GM23338 (cell line): ENCODE measurements at regions not wholly inside any gene's neighbourhood (a gene's known extent, or its start where the extent isn't known, plus 50 kb on each side); places are given as distances from the start of the nearest gene placed in this dataset.

Experiments used
- ATAC-seq: fragments of 200-7000 bp; cut with Tn5 transposase; 3 replicates; pipeline ENCODE4 v1.9.1; 2020
- DNase-seq: peaks from one replicate; pipeline ENCODE4 v3.0.0-alpha.2; 2015; ENCODE audit warnings: low spot score
- H2AFZ ChIP-seq: fragments of 200-600 bp; sonication (generic); 2 replicates; pipeline ENCODE4 v1.8.0; 2016; ENCODE audit warnings: antibody characterized with exemption, mild to moderate bottlenecking, moderate library complexity
- H3F3A ChIP-seq: fragments of 200-600 bp; sonication (generic); replicated peaks from 2 replicates; pipeline ENCODE4 v1.8.0; 2017; ENCODE audit warnings: antibody characterized with exemption, mixed run types, low read depth
- H3K27ac ChIP-seq: fragments of 200-600 bp; sonication (generic); 2 replicates; pipeline ENCODE4 v1.6.1; 2016; ENCODE audit warnings: low read depth
- H3K27me3 ChIP-seq: fragments of 200-600 bp; sonication (generic); 2 replicates; pipeline ENCODE4 v1.8.0; 2016; ENCODE audit warnings: mild to moderate bottlenecking, mixed run types, moderate library complexity; ENCODE audit not compliant: insufficient read depth
- H3K36me3 ChIP-seq: fragments of 200-600 bp; sonication (generic); 2 replicates; pipeline ENCODE4 v1.8.0; 2016; ENCODE audit warnings: mild to moderate bottlenecking; ENCODE audit not compliant: insufficient read depth
- H3K4me1 ChIP-seq: fragments of 200-600 bp; sonication (generic); 2 replicates; pipeline ENCODE4 v1.8.0; 2016; ENCODE audit warnings: mild to moderate bottlenecking, moderate library complexity; ENCODE audit not compliant: insufficient read depth
- H3K4me2 ChIP-seq: fragments of 200-600 bp; sonication (generic); 2 replicates; pipeline ENCODE4 v1.7.1; 2017; ENCODE audit warnings: mixed run types
- H3K4me3 ChIP-seq: fragments of 200-600 bp; sonication (generic); 2 replicates; pipeline ENCODE4 v1.6.1; 2016; ENCODE audit warnings: mixed run types
- H3K79me2 ChIP-seq: fragments of 200-600 bp; sonication (generic); replicated peaks from 2 replicates; pipeline ENCODE4 v1.8.0; 2017; ENCODE audit warnings: mild to moderate bottlenecking; ENCODE audit not compliant: insufficient read depth
- H3K9me2 ChIP-seq: fragments of 200-600 bp; sonication (generic); 2 replicates; pipeline ENCODE4 v1.8.0; 2017; ENCODE audit not compliant: insufficient read depth
- H4K20me1 ChIP-seq: fragments of 200-600 bp; sonication (generic); replicated peaks from 2 replicates; pipeline ENCODE4 v1.8.0; 2017; ENCODE audit warnings: mild to moderate bottlenecking; ENCODE audit not compliant: insufficient read depth
- H3K27ac Mint-ChIP-seq: 2 replicates; pipeline ENCODE4 v1.8.0; 2020; ENCODE audit warnings: inconsistent platforms, mild to moderate bottlenecking, moderate library complexity, mixed read lengths
- H3K27me3 Mint-ChIP-seq: 3 replicates; pipeline ENCODE4 v1.8.0; 2022; ENCODE audit warnings: low read depth, mild to moderate bottlenecking, moderate library complexity, mixed read lengths, inconsistent platforms; ENCODE audit not compliant: insufficient read depth, poor library complexity
- H3K36me3 Mint-ChIP-seq: 3 replicates; pipeline ENCODE4 v1.8.0; 2021; ENCODE audit warnings: low read depth, mild to moderate bottlenecking, inconsistent platforms, moderate library complexity, mixed read lengths
- H3K4me1 Mint-ChIP-seq: 3 replicates; pipeline ENCODE4 v1.8.0; 2020; ENCODE audit warnings: mild to moderate bottlenecking, inconsistent platforms, mixed read lengths
- H3K4me3 Mint-ChIP-seq: 3 replicates; pipeline ENCODE4 v1.8.0; 2021; ENCODE audit warnings: moderate library complexity, mild to moderate bottlenecking, inconsistent platforms, mixed read lengths
- H3K9me3 Mint-ChIP-seq: 3 replicates; pipeline ENCODE4 v1.8.0; 2020; ENCODE audit warnings: moderate library complexity, mild to moderate bottlenecking, inconsistent platforms, mixed read lengths
- CREB1 ChIP-seq: fragments of 250-450 bp; sonication (Bioruptor Pico); IDR thresholded peaks from 2 replicates; pipeline ENCODE4 v1.5.0; 2020; ENCODE audit warnings: low read depth, mild to moderate bottlenecking, moderate library complexity
- EZH2phosphoT487 ChIP-seq: fragments of 200-600 bp; sonication (generic); IDR thresholded peaks from one replicate; pipeline ENCODE4 v1.8.1; 2018; ENCODE audit warnings: antibody characterized with exemption; ENCODE audit not compliant: unreplicated experiment
- JUNB ChIP-seq: IDR thresholded peaks from one replicate; pipeline ENCODE4 v1.6.1; 2016; ENCODE audit warnings: antibody characterized with exemption; ENCODE audit not compliant: unreplicated experiment
- NANOG ChIP-seq: IDR thresholded peaks from 2 replicates; pipeline ENCODE4 v1.6.1; 2016; ENCODE audit warnings: antibody characterized with exemption, borderline replicate concordance
- POLR2AphosphoS5 ChIP-seq: IDR thresholded peaks from 2 replicates; pipeline ENCODE4 v1.6.1; 2016; ENCODE audit warnings: antibody characterized with exemption, low read depth
- STAT1 ChIP-seq: IDR thresholded peaks from one replicate; pipeline ENCODE4 v1.6.1; 2016; ENCODE audit warnings: antibody characterized with exemption; ENCODE audit not compliant: unreplicated experiment
- ZNF331 ChIP-seq: fragments of 250-450 bp; sonication (Bioruptor Pico); IDR thresholded peaks from 2 replicates; pipeline ENCODE4 v1.5.0; 2020; ENCODE audit warnings: low read depth, mild to moderate bottlenecking, moderate library complexity
- TF ChIP-seq, protein P1 (sequence below), 2 experiments: fragments of 200-600 bp in 1 of 2; sonication (generic) in 1 of 2; conservative IDR thresholded peaks; 2 replicates each; pipeline versions ENCODE4 v1.5.1 to v1.6.1; 2016 to 2017; ENCODE audit warnings: antibody characterized with exemption in 2 of 2, low read depth in 2 of 2, mild to moderate bottlenecking in 2 of 2, moderate library complexity in 1 of 2
- TF ChIP-seq, protein P2 (sequence below): IDR thresholded peaks from one replicate; pipeline ENCODE4 v1.6.1; 2018; ENCODE audit warnings: antibody characterized with exemption; ENCODE audit not compliant: unreplicated experiment
- TF ChIP-seq, protein P3 (sequence below): IDR thresholded peaks from 2 replicates; pipeline ENCODE4 v1.6.1; 2016; ENCODE audit warnings: antibody characterized with exemption
- TF ChIP-seq, protein P4 (sequence below): fragments of 250-450 bp; sonication (Bioruptor Pico); IDR thresholded peaks from 2 replicates; pipeline ENCODE4 v1.5.0; 2020; ENCODE audit warnings: mild to moderate bottlenecking, moderate library complexity

DNA sequence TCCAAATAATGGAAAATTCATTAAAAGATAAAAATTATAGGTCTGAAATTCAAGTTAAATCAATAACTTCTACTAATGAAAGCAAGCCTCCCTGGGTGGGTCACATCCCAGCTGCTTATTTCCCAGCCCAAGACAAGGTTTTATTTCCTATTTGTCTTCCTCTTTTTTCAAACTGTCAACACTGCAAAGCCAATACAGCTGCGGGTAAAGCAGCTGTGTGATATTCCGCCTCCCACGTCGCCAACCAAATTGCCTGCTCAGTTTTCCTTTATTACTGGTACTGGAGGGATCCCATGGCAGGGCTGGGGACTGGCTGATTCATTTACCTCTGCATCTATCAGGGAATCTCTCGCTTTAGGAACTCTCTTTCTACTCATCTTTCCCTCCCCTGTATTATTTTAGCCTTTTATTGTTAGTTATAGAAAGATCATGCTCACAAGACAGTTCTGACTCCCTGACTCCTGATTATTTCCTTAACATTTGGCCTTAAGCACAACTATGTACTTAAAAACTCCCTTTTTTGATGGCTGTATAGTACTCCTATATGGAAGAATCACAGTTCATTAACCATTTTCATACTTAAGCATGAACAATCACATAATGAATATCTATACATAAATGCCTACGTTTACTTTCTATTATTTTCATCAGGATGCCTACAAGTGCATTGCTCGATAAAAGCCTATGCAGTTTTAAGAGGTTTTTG lies 253.1 kb downstream of the CDCA7 start (continued):
- TF ChIP-seq, protein P1, sequence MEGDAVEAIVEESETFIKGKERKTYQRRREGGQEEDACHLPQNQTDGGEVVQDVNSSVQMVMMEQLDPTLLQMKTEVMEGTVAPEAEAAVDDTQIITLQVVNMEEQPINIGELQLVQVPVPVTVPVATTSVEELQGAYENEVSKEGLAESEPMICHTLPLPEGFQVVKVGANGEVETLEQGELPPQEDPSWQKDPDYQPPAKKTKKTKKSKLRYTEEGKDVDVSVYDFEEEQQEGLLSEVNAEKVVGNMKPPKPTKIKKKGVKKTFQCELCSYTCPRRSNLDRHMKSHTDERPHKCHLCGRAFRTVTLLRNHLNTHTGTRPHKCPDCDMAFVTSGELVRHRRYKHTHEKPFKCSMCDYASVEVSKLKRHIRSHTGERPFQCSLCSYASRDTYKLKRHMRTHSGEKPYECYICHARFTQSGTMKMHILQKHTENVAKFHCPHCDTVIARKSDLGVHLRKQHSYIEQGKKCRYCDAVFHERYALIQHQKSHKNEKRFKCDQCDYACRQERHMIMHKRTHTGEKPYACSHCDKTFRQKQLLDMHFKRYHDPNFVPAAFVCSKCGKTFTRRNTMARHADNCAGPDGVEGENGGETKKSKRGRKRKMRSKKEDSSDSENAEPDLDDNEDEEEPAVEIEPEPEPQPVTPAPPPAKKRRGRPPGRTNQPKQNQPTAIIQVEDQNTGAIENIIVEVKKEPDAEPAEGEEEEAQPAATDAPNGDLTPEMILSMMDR (conservative IDR thresholded peaks at IDR 0.05; ENCODE audit: low read depth in 2 of 2) = no peak
- TF ChIP-seq JUNB (no peak), ZNF331 (no peak), NANOG (no peak), EZH2phosphoT487 (no peak), CREB1 (no peak), STAT1 (no peak)
- TF ChIP-seq, protein P2, sequence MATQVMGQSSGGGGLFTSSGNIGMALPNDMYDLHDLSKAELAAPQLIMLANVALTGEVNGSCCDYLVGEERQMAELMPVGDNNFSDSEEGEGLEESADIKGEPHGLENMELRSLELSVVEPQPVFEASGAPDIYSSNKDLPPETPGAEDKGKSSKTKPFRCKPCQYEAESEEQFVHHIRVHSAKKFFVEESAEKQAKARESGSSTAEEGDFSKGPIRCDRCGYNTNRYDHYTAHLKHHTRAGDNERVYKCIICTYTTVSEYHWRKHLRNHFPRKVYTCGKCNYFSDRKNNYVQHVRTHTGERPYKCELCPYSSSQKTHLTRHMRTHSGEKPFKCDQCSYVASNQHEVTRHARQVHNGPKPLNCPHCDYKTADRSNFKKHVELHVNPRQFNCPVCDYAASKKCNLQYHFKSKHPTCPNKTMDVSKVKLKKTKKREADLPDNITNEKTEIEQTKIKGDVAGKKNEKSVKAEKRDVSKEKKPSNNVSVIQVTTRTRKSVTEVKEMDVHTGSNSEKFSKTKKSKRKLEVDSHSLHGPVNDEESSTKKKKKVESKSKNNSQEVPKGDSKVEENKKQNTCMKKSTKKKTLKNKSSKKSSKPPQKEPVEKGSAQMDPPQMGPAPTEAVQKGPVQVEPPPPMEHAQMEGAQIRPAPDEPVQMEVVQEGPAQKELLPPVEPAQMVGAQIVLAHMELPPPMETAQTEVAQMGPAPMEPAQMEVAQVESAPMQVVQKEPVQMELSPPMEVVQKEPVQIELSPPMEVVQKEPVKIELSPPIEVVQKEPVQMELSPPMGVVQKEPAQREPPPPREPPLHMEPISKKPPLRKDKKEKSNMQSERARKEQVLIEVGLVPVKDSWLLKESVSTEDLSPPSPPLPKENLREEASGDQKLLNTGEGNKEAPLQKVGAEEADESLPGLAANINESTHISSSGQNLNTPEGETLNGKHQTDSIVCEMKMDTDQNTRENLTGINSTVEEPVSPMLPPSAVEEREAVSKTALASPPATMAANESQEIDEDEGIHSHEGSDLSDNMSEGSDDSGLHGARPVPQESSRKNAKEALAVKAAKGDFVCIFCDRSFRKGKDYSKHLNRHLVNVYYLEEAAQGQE = no peak
- TF ChIP-seq, protein P3, sequence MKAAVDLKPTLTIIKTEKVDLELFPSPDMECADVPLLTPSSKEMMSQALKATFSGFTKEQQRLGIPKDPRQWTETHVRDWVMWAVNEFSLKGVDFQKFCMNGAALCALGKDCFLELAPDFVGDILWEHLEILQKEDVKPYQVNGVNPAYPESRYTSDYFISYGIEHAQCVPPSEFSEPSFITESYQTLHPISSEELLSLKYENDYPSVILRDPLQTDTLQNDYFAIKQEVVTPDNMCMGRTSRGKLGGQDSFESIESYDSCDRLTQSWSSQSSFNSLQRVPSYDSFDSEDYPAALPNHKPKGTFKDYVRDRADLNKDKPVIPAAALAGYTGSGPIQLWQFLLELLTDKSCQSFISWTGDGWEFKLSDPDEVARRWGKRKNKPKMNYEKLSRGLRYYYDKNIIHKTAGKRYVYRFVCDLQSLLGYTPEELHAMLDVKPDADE = no peak

DNA sequence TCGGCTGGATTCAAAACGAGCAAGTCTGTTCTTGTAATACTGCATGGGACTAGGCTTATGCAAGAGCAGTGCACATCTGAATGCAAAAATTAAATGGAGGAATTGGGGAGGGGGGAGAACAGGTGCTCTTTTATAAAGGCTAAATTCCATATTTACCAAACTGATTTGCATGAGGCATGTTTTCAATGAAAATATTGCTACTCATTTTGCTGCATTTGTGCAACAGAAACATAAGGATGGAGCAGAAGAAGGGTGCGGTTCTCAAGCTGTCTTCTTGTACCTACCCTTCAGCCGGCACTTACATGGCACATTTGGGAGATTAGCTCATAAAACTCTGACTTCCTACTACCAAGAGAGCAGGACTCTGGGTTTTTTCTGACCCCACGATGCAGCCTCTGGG lies 256.4 kb downstream of the CDCA7 start:
- no peak for ATAC-seq
- peaks cover 15% of the 10 kb centered on the region for H3K4me1 ChIP-seq
- H3K27ac Mint-ChIP-seq = no peak overlapping the region
- H3K9me2 ChIP-seq = no peaks in the 10 kb centered on the region
- DNase-seq = no peak
- H3K4me3 ChIP-seq = no peak overlapping the region
- no peaks in the 10 kb centered on the region for H3K27me3 ChIP-seq
- no peaks in the 10 kb centered on the region for H4K20me1 ChIP-seq
- no peak overlapping the region for H3K27ac ChIP-seq
- H3F3A ChIP-seq = no peaks in the 10 kb centered on the region
- no peaks in the 10 kb centered on the region for H3K36me3 Mint-ChIP-seq
- H3K9me3 Mint-ChIP-seq = no peaks in the 10 kb centered on the region
- no peaks in the 10 kb centered on the region for H3K79me2 ChIP-seq
- no peaks in the 10 kb centered on the region for H3K27me3 Mint-ChIP-seq
- H3K4me2 ChIP-seq = no peak overlapping the region
- no peaks in the 10 kb centered on the region for H3K36me3 ChIP-seq
- H2AFZ ChIP-seq = no peak overlapping the region
- H3K4me3 Mint-ChIP-seq = no peak overlapping the region
- peaks cover 20% of the 10 kb centered on the region for H3K4me1 Mint-ChIP-seq
- no peak for TF ChIP-seq EZH2phosphoT487
- no peak for TF ChIP-seq STAT1
- TF ChIP-seq, protein P3 = no peak
- no peak for TF ChIP-seq CREB1
- no peak for TF ChIP-seq POLR2AphosphoS5
- TF ChIP-seq, protein P4, sequence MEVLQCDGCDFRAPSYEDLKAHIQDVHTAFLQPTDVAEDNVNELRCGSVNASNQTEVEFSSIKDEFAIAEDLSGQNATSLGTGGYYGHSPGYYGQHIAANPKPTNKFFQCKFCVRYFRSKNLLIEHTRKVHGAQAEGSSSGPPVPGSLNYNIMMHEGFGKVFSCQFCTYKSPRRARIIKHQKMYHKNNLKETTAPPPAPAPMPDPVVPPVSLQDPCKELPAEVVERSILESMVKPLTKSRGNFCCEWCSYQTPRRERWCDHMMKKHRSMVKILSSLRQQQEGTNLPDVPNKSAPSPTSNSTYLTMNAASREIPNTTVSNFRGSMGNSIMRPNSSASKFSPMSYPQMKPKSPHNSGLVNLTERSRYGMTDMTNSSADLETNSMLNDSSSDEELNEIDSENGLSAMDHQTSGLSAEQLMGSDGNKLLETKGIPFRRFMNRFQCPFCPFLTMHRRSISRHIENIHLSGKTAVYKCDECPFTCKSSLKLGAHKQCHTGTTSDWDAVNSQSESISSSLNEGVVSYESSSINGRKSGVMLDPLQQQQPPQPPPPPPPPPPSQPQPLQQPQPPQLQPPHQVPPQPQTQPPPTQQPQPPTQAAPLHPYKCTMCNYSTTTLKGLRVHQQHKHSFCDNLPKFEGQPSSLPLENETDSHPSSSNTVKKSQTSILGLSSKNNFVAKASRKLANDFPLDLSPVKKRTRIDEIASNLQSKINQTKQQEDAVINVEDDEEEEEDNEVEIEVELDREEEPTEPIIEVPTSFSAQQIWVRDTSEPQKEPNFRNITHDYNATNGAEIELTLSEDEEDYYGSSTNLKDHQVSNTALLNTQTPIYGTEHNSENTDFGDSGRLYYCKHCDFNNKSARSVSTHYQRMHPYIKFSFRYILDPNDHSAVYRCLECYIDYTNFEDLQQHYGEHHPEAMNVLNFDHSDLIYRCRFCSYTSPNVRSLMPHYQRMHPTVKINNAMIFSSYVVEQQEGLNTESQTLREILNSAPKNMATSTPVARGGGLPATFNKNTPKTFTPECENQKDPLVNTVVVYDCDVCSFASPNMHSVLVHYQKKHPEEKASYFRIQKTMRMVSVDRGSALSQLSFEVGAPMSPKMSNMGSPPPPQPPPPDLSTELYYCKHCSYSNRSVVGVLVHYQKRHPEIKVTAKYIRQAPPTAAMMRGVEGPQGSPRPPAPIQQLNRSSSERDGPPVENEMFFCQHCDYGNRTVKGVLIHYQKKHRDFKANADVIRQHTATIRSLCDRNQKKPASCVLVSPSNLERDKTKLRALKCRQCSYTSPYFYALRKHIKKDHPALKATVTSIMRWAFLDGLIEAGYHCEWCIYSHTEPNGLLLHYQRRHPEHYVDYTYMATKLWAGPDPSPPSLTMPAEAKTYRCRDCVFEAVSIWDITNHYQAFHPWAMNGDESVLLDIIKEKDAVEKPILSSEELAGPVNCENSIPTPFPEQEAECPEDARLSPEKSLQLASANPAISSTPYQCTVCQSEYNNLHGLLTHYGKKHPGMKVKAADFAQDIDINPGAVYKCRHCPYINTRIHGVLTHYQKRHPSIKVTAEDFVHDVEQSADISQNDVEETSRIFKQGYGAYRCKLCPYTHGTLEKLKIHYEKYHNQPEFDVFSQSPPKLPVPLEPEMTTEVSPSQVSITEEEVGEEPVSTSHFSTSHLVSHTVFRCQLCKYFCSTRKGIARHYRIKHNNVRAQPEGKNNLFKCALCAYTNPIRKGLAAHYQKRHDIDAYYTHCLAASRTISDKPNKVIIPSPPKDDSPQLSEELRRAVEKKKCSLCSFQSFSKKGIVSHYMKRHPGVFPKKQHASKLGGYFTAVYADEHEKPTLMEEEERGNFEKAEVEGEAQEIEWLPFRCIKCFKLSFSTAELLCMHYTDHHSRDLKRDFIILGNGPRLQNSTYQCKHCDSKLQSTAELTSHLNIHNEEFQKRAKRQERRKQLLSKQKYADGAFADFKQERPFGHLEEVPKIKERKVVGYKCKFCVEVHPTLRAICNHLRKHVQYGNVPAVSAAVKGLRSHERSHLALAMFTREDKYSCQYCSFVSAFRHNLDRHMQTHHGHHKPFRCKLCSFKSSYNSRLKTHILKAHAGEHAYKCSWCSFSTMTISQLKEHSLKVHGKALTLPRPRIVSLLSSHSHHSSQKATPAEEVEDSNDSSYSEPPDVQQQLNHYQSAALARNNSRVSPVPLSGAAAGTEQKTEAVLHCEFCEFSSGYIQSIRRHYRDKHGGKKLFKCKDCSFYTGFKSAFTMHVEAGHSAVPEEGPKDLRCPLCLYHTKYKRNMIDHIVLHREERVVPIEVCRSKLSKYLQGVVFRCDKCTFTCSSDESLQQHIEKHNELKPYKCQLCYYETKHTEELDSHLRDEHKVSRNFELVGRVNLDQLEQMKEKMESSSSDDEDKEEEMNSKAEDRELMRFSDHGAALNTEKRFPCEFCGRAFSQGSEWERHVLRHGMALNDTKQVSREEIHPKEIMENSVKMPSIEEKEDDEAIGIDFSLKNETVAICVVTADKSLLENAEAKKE (CRISPR knock-in tag) = no peak
- no peak for TF ChIP-seq JUNB
